Stomach (tissue), 8 donors: ENCODE measurements at regions not wholly inside any gene's neighbourhood (a gene's known extent, or its start where the extent isn't known, plus 50 kb on each side); places are given as distances from the start of the nearest gene placed in this dataset.

ENCODE experiments used
- DNase-seq, 2 donors: peaks; one replicate each; pipeline versions ENCODE4 v3.0.0 to v3.0.0-alpha.2; 2013 to 2019
- H3K27ac ChIP-seq, 5 donors: fragments of 200-600 bp in 4 of 5; sonication (generic) in 4 of 5; one replicate each; pipeline ENCODE4 v1.5.1; 2013 to 2019; ENCODE audit warnings: mild to moderate bottlenecking in 1 of 5, moderate library complexity in 1 of 5
- H3K27me3 ChIP-seq, 3 donors: fragments of 200-600 bp; sonication (generic); one replicate each; pipeline ENCODE4 v1.5.1; 2017 to 2019; ENCODE audit warnings: mixed run types in 1 of 3
- H3K36me3 ChIP-seq, 4 donors: fragments of 200-600 bp; sonication (generic); 1 replicate in 3 of 4; 2 replicates in 1 of 4; pipeline ENCODE4 v1.5.1; 2016 to 2019
- H3K4me1 ChIP-seq, 4 donors: fragments of 200-600 bp; sonication (generic); one replicate each; pipeline ENCODE4 v1.5.1; 2016 to 2019
- H3K4me3 ChIP-seq, 4 donors: fragments of 200-600 bp; sonication (generic) in 3 of 4; one replicate each; pipeline ENCODE4 v1.5.1; 2016 to 2019; ENCODE audit warnings: mild to moderate bottlenecking in 1 of 4
- H3K9me3 ChIP-seq, 4 donors: fragments of 200-600 bp; sonication (generic); one replicate each; pipeline ENCODE4 v1.5.1; 2016 to 2019
- EP300 ChIP-seq: sonication (generic); formaldehyde crosslinking; IDR thresholded peaks from one replicate; pipeline ENCODE4 v1.6.1; 2017; ENCODE audit warnings: antibody characterized with exemption
- POLR2A ChIP-seq, 4 donors: fragments of 450-650 bp; IDR thresholded peaks; one replicate each; pipeline ENCODE4 v1.6.1; 2016; ENCODE audit warnings: antibody characterized with exemption in 4 of 4, control low read depth in 2 of 4, mild to moderate bottlenecking in 1 of 4, moderate library complexity in 1 of 4
- POLR2AphosphoS5 ChIP-seq, 3 donors: sonication (generic); formaldehyde crosslinking; IDR thresholded peaks; one replicate each; pipeline ENCODE4 v1.6.1; 2016; ENCODE audit warnings: antibody characterized with exemption in 3 of 3
- WGBS, 5 donors: extraction: QIAGEN DNeasy Blood & Tissue Kit in 3 of 5; methylation state at CpG; one replicate each; pipeline versions ENCODE4 v1.1.5 to v1.1.7; 2013 to 2018; 5-methylcytosine and 5-hydroxymethylcytosine counted together
- intact Hi-C: fragments of 100-400 bp; cut with DNase I; formaldehyde crosslinking; loops from one replicate; pipeline ENCODE4 v1.15.1; 2023; ENCODE audit warnings: low total_unique reads
- TF ChIP-seq, protein P1 (sequence below), 7 experiments: fragments of 450-650 bp in 4 of 7; fragments of 200-600 bp in 3 of 7; sonication (generic) in 3 of 7; IDR thresholded peaks; one replicate each; pipeline ENCODE4 v1.5.1; 2016 to 2019; ENCODE audit warnings: antibody characterized with exemption in 7 of 7, control low read depth in 2 of 7, mild to moderate bottlenecking in 1 of 7
- donor health status: healthy with polysubstance abuse.
- donor health status: Bipolar disorder and iron deficiency.
- donor health status: healthy.

DNA sequence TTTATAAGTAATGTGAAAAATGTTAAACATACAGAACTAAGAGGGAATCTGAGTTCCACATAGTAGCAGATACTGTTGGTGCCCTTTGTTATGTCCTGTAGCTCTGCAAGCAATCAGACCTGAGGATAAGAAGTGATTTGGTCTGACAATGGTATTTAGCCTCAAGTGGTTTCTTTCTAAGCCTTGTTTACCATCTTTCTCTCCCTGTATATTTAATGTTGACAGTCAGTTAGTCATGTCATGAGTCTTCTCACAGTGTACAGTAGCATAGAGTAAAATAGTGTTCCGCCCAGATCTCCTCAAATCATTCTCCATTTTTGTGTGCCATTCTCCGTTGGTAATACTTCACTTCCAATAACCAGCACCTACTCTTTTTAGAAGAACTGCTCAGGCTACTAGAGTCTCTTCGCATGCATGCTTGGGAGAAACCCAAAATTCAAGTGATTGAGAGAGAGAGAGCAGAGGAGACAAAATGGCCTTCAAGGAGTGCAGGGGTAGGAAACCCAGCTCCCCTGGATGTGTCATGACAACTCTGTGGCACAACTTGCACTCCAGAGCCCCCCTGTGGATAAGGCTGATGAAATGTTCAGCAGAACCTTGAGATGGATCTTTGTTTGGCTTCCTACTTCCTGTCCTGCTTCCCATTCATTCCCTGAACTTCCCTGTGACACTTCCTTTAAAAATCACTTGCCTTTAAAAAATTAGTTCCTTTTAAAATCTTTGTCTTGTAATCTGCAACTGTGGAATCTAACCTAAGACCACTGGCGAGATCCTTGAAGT, 129.2 kb upstream of the FST start:
- Histone ChIP-seq H3K27ac (no peak overlapping the region), H3K4me1 (no peaks in the 10 kb centered on the region), H3K27me3 (no peaks in the 10 kb centered on the region), H3K4me3 (no peak overlapping the region), H3K9me3 (no peaks in the 10 kb centered on the region), H3K36me3 (no peaks in the 10 kb centered on the region)
- intact Hi-C loops: no loop called here
- 86 to 92% (median 89%) methylated on average over 4 of the region's 4 CpGs for WGBS, 5 donors
- no peak for DNase-seq
- TF ChIP-seq POLR2A (IDR thresholded peaks at IDR 0.05) (no peak), POLR2AphosphoS5 (IDR thresholded peaks at IDR 0.05) (no peak), EP300 (no peak)
- TF ChIP-seq, protein P1, sequence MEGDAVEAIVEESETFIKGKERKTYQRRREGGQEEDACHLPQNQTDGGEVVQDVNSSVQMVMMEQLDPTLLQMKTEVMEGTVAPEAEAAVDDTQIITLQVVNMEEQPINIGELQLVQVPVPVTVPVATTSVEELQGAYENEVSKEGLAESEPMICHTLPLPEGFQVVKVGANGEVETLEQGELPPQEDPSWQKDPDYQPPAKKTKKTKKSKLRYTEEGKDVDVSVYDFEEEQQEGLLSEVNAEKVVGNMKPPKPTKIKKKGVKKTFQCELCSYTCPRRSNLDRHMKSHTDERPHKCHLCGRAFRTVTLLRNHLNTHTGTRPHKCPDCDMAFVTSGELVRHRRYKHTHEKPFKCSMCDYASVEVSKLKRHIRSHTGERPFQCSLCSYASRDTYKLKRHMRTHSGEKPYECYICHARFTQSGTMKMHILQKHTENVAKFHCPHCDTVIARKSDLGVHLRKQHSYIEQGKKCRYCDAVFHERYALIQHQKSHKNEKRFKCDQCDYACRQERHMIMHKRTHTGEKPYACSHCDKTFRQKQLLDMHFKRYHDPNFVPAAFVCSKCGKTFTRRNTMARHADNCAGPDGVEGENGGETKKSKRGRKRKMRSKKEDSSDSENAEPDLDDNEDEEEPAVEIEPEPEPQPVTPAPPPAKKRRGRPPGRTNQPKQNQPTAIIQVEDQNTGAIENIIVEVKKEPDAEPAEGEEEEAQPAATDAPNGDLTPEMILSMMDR (IDR thresholded peaks at IDR 0.05): no peak

DNA sequence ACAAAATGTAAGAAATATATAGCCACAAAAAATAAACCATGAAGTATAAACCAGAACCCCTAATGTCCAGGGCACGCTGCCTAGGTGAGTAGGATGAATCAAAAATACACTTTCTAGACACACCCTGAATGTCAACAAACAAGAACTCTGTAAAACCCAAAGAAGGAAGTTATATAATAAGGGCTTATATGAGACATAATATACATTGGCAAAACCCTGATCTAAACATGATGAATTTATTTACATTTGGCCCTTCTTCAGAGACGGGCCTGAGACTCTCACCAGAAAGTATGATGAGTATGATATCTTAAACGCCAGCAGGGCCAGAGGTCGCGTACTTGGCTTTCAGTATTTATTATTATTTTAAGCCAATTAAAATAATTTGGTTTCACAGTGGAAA, 125.1 kb upstream of the FST start:
- WGBS, 5 donors: 33 to 67% (median 49%) methylated on average over 5 of the region's 5 CpGs
- no peak overlapping the region for H3K4me3 ChIP-seq
- DNase-seq: no peak
- no peaks in the 10 kb centered on the region for H3K4me1 ChIP-seq
- no peak overlapping the region for H3K27ac ChIP-seq
- H3K36me3 ChIP-seq: no peaks in the 10 kb centered on the region
- intact Hi-C loops: no loop called here
- H3K9me3 ChIP-seq: no peaks in the 10 kb centered on the region
- TF ChIP-seq, protein P1 (IDR thresholded peaks at IDR 0.05): no peak
- TF ChIP-seq POLR2AphosphoS5 (IDR thresholded peaks at IDR 0.05): no peak
- TF ChIP-seq POLR2A (IDR thresholded peaks at IDR 0.05): no peak
- TF ChIP-seq EP300: no peak
- no peaks in the 10 kb centered on the region for H3K27me3 ChIP-seq

DNA sequence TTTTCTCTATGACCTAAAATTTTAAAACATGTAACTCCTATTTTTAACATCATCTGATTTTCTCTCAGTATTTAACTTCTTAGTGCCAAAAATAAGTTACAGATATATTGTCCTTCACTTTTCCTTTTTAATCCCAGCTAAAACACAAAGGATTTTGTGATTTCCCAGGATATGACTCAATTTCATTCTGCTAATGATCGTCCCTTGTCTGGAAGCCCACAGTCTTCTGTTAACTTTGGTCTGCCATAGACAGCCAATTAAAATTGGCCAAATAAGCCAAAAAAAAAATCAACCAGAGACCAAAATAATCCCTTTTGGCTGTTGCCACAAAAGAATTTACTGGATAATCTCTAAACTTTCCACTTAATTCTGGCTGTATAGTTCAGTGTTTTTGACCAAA, 124.5 kb upstream of the FST start:
- Histone ChIP-seq H3K9me3 (no peaks in the 10 kb centered on the region), H3K36me3 (no peaks in the 10 kb centered on the region), H3K4me3 (no peak overlapping the region), H3K27me3 (no peaks in the 10 kb centered on the region), H3K27ac (no peak overlapping the region), H3K4me1 (no peaks in the 10 kb centered on the region)
- intact Hi-C loops: no loop called here
- no peak for TF ChIP-seq EP300
- TF ChIP-seq, protein P1 (IDR thresholded peaks at IDR 0.05): no peak
- no peak for TF ChIP-seq POLR2AphosphoS5 (IDR thresholded peaks at IDR 0.05)
- no peak for TF ChIP-seq POLR2A (IDR thresholded peaks at IDR 0.05)
- no peak for DNase-seq
- WGBS, 5 donors: 60 to 86% (median 76%) methylated on average over 1 of the region's 1 CpG

DNA sequence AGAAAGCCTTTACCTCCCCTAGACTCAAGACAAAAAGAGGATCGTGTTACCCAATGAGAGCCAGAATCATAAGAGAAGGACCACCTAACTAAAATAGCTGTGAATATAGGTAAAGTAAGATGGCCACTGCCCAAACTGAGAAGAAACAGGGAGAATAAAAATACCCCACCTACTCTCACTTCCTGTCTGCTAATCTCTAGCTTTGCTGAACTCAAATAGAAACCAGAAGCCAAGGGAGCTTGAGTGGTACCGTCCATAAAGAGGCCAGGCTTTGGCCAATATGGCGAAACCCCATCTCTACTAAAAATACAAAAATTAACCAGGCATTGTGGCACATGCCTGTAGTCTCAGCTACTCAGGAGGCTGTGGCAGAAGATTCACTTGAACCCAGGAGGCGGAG, 123.0 kb upstream of the FST start:
- 88 to 94% (median 91%) methylated on average over 4 of the region's 4 CpGs for WGBS, 5 donors

More for the DNA sequence above, 123.0 kb upstream of the FST start:
- TF ChIP-seq, protein P1 (IDR thresholded peaks at IDR 0.05): no peak
- TF ChIP-seq EP300 (no peak), POLR2A (IDR thresholded peaks at IDR 0.05) (no peak), POLR2AphosphoS5 (IDR thresholded peaks at IDR 0.05) (no peak)
- no peaks in the 10 kb centered on the region for H3K27me3 ChIP-seq
- no peaks in the 10 kb centered on the region for H3K36me3 ChIP-seq
- intact Hi-C loops: no loop called here
- no peaks in the 10 kb centered on the region for H3K4me1 ChIP-seq
- H3K27ac ChIP-seq: no peak overlapping the region
- H3K4me3 ChIP-seq: no peak overlapping the region
- H3K9me3 ChIP-seq: no peaks in the 10 kb centered on the region
- DNase-seq: no peak
